Epithelial cell of proximal tubule (primary cell): ENCODE measurements at regions not wholly inside any gene's neighbourhood (a gene's known extent, or its start where the extent isn't known, plus 50 kb on each side); places are given as distances from the start of the nearest gene placed in this dataset.
"Not testable (repeated sequence)": the region's sequence is repeated elsewhere in the genome, so short reads cannot be mapped to it uniquely, and the experiment has no call there.

Experiments used
- DNase-seq: peaks from one replicate; pipeline ENCODE4 v3.0.0-alpha.2; 2011; ENCODE audit warnings: low read depth
- H3K4me3 ChIP-seq: 2 replicates; pipeline ENCODE4 v1.5.1; 2011; ENCODE audit warnings: low read depth, mild to moderate bottlenecking, low read length
- CTCF ChIP-seq: conservative IDR thresholded peaks from 2 replicates; pipeline ENCODE4 v1.5.1; 2012; ENCODE audit warnings: low read depth, mild to moderate bottlenecking, low read length

GRCh38 chr15:22664294-22665058 is 122.0 kb upstream of the NIPA1 start:
- not testable (repeated sequence) for DNase-seq
- peak overlapping the region; percentile 59 for H3K4me3 ChIP-seq

DNA sequence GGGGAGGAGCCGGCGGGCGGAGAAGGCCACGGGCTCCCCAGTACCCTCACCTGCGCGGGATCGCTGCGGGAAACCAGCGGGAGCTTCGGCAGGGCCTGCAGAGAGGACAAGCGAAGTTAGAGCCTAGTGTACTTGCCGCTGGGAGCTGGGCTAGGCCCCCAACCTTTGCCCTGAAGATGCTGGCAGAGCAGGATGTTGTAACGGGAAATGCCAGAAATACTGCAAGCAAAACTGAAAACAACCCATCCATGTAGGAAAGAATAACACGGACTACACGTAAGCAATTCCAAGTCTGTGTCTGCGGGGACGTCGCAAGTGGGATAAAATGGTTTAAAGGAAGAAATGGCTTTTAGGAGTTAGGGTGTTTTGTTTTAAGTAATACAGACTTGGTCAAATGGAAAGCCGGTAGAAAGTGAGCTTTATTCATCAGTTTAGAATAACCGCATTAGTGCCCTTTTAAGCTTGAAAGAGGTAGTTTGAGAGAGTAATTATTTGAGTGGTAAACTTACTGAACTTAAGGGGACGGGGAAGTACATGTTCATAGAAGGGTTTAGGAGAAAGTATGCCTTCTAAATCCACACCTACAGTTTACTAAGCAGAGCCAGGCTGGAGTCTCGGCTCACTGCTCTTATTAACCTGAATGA is 121.3 kb upstream of the NIPA1 start:
- DNase-seq, result peak; percentile 59
- H3K4me3 ChIP-seq, result peak overlapping the region; percentile 59

DNA sequence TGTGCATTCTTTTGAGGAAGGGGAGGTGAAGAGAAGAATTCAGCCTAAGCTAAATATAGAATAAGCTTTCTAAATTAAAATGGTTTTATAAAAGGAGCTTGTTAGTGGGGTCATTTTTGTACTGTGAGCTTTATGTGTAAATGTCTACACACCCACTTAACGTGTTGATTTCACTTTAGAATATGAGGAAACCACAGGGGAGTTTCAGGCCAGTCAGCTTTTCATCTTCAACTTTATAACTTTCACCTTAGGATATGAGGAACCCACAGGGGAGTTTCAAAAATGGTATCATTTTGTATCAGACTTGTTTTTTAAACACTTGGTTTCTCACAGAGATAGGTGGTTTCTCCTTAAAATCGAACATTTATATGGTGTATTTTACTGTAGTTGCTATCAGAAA is 120.7 kb upstream of the NIPA1 start:
- not testable (repeated sequence) for DNase-seq
- H3K4me3 ChIP-seq, result peak overlapping the region; percentile 59

GRCh38 chr15:22684786-22685185 is 101.7 kb upstream of the NIPA1 start:
- peak; percentile 15 for DNase-seq

GRCh38 chr15:22699881-22700280 is 86.6 kb upstream of the NIPA1 start:
- not testable (repeated sequence) for DNase-seq, H3K4me3 ChIP-seq

More at GRCh38 chr15:22684786-22685185, 101.7 kb upstream of the NIPA1 start:
- H3K4me3 ChIP-seq, result not testable (repeated sequence)

DNA sequence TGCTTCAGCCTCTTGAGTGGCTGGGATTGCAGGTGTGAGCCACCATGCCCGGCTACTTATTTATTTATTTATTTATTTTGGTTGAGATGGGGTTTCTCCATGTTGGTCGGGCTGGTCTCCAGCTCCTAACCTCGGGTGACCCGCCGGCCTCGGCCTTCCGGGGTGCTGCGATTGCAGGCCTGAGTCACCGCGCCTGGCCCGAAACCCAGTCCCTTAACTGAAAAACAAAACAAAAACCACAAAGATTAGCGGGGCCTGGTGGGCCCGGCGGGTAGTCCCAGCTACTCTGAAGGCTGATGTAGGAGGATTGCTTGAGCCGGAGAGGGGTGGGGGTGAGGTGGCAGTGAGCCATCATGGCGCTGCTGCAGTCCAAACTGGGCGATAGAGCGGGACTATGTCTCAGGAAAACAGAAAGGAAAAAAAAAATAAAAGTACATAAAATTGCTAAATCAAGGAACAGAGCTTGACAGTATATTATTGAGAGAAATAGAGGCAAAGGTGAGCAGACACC is 75.6 kb upstream of the NIPA1 start:
- not testable (repeated sequence) for DNase-seq, H3K4me3 ChIP-seq

- DNase-seq, H3K4me3 ChIP-seq: not testable (repeated sequence)
These were observed 72.5 kb upstream of the NIPA1 start for GRCh38 chr15:22713933-22714332.

GRCh38 chr15:22714358-22715132 is 71.9 kb upstream of the NIPA1 start:
- peak overlapping the region; percentile 16 for H3K4me3 ChIP-seq
- not testable (repeated sequence) for DNase-seq

DNA sequence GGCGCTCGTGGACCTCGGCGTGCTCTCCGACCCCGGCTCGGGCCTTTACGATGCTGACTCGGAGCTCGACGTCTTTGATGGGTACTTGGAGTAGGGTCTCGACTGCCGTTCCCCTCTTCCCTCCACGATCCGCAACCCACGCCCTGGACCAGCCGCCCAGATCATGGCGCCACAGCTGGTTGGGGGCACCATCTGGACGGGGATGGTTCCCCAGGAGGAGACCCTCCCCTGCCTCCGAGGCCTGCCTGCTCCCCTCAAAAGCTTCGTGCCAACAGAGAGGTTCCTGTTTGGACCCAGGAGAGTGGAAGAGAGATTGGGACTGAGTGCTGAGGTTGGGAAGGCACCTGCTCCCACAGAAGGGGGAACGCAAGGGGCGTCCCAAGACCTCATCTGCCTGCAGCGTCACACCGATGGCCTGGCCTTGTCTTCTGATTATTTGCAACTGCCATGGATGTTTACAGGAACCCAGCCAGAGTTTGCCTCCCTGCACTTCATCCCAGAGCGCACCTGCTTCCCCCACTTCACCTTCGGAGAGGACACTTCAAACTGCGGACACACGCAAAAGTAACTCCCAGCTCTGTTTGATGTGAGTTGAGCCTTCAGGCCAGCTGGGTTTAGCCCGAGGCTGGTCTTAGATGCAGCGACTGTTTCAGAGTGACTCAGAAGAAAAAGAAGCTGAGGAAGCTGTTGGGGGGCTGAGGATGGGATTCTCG is 71.2 kb upstream of the NIPA1 start:
- not testable (repeated sequence) for H3K4me3 ChIP-seq, DNase-seq

DNA sequence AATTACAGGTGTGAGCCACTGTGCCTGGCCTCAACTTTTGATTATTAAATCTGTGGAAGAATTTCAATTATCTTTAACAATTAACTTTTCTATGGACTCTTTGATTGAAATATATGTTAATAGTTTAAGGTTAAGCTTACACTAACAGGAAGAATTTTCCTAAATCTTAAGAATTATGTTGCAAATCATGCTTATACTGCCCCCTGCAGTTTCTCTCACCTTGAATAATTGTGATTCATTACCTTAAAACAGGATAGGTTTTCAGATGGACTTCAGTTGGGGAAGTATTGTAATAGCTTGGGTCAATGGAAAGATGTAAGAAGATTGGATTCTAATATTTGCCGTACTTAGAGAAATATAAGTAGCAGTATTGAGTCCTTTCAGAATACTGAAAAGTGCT is 66.5 kb upstream of the NIPA1 start:
- DNase-seq, H3K4me3 ChIP-seq: not testable (repeated sequence)
- TF ChIP-seq CTCF, result peak; percentile 37

- H3K4me3 ChIP-seq, DNase-seq: not testable (repeated sequence)
These were observed 60.3 kb upstream of the NIPA1 start for GRCh38 chr15:22726104-22726503.

DNA sequence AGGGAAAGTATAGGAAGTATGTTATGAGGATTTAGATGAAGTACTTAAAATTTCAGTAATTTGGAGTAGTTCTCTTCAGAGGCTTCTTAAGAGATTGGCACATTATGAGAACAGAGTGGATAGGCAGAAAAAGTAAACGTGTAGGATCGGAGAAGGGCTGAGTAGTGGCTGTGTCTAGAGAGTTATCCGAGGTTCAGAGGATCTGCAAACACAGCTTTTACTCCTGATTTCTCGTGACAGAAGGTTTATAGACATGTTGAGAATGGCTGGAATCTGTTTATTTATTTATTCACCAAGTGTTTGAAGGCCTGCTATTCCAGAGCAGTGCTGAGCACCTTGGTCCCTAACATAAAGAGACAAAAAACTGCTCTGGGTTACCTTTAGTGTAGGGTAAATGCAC is 51.4 kb upstream of the NIPA1 start:
- not testable (repeated sequence) for H3K4me3 ChIP-seq, DNase-seq
